ENCODE measurements at regions not wholly inside any gene's neighbourhood (a gene's known extent, or its start where the extent isn't known, plus 50 kb on each side); places are given as distances from the start of the nearest gene placed in this dataset.

DNA sequence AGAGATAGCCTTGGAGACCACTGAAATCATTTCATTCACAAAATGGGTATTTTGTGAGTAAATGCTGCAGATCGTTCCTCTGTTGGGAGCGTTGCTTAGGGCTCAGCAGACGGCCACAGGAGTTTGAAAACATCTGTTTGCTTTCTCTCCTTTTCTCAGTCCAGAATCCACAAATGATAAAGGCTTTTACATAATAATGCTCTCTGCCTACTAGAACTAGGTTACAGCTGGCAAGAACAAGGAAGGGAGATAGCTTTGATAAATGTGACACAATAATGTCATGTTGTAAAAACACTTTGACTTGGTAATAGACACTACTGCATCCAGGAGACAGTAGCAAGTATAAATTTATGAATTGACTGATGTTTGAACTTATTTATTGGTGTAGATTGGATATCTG lies 1072.4 kb upstream of the CDH6 start:
- DNase-seq: no peak

DNA sequence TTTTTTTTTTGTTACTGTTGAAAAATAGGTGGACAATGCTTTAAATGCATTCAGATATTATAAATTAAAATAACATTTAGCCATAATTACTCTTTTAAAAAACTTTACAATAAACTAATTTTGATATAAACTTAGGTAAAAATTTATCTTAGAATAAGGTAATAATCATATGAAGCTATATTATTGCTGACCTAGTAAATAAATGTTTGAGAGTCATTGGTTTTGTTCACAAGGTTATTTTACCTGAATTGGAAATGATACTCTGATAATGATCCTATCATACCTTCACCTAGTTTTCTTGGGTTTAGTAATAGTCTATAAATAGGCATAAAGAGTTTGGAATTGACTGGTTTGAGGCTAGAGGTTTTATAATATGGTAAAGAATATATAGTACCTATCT lies 1076.4 kb upstream of the CDH6 start:
- DNase-seq: no peak

DNA sequence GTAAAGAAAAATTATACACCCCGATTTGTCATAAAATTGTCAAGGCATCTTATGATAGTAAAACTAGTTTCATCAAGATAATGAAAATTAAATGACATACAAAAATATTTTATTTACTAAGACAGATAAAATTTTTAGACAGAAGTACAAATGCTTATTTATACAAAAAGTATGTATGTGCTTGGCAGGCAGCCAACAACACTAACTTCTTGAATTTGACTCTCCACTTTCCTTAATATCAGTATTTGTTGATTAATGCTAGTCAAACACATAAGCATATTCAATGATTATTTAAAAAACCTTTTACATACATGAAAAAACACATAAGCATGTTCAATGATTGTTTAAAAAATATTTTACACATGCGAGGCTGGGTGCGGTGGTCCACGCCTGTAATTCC lies 1079.9 kb upstream of the CDH6 start:
- no peak for DNase-seq

DNA sequence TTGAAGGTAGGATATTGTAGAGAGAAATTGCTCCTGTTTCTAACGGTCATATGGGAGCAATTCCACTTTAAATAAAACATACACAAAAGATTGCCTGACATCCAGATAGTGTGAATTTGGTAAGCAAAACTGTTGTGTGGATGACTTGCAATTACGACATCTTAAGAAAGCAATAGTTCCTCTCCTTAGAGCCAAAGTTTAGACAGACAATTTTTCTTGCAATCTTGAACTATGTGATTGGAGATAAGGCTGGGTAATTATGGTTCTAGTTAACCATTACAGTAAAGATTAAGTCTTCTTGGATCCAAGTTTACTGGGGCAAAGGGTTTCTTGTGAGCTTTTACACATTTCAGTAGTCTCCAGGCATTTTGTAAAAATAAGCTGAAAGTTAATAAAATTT lies 1080.6 kb upstream of the CDH6 start:
- no peak for DNase-seq

DNA sequence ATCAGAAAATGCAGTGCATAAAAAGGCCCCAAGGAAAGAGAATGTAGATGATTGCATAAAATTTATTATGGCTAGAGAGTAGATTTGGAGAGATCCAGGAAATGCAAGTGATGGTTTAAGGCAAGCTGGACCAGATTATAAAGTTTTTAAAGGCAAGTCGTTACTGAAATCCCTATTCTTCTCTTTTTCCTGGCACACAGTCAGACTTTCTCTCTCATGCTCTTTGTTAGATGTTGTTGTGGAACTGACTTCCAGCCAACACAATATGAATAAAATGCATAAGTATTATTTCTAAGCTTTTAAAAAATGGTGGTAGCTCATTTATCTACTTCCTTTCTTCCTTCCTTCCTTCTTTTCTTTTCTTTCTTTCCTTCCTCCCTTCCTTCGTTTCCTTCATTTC lies 1085.4 kb upstream of the CDH6 start:
- no peak for DNase-seq

DNA sequence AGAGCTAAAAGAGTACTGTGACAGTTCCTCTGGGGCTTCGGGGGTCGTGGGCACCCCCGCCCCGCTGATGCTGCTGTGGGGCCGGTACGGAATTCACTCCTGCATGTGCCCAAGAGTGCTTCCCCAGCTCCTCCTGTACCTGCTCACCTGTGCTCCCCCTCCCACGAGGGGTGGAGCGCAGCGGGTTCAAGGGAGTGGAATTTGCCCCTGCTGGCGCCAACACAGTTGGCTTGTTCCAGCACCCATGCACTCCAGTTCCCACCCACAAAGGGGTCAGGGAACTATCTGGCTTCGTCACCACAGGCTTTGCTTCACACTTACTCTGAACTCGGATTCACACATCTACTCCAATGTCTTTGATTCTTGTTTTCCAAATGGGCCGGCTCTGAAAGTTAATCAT lies 1086.9 kb upstream of the CDH6 start:
- DNase-seq: no peak

DNA sequence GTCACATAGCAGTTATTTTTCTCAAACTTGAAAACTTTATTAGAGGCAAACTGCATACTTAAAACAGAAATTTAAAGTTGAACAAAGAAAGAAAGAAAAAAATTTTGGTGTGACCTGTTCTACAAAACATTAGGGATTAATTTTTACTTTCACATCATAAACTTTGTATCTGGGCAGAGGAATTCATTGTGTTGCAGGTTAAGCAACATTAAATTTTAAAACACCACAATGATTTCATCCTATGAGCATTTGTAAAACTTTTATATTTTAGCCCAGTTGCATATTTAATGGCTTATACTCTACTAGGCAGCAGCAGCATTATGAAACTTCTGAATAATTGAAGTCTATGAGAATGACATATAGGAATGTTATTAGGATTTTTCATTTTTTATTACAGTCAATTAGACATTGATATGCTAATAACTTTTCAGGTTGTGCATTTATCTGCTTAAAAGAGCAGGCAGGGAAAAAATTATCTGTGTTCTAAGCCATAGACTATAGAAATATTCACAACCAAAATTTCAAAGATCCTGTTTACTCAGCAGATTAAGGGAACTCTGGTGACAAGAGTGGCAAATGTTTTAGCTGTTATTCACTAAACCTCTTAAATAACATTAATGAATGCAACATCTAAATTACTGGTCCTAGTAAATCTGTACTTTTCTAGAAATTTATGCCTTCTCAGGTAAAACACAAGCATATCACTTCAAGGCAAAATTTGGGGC lies 1088.5 kb upstream of the CDH6 start:
- DNase-seq: no peak

DNA sequence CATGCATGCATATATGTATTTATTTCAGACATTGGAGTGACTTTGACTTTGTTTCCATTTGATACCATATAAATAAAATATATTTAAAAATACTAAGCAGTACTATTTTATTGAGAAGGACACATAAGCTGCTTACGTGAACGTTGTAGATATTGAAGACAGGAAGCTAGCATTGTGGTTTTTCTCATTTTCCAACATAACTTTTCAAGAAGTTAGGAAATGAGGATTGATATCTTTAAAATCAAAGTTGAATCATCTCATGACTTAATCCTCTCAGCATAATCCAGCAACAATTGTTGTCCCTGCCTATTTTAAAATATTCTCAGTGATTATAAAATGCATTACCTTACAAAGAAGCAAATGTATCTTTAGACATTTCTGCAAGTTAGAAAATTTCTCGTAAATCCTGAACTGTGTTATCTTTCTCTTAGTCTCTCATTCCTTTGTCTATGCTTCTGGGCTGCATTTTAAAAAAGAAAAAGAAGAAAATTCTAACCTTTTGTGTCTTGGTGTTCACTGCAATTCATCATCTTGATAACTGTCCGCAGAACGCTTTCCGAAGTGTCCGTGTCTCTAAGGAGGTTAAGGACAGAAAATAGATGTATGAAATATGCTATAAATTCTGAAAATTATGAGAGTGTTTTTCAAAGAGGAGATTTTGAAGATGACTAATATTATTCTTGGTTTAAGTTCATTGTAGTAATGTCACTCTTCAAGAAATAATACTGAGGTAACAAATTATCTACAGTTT lies 1089.9 kb upstream of the CDH6 start:
- DNase-seq: no peak

DNA sequence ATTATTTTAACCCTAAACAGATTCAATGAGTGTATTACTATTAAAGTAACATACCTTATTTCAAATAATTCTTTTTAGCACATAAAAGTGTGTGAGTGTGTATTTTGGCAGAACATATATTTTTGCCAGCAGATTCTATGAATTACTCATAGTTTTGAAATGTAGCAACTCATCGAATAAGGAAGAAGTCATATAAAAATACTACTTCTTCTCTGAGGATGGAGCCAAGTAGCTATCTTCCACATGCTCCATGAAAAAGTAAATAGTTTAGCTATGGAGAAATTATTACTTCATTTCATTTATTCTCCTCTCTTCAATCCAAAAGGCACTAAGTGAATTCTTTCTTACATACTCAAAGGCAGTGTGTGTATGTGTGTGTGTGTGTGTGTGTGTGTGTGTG lies 1090.4 kb upstream of the CDH6 start:
- DNase-seq: no peak

DNA sequence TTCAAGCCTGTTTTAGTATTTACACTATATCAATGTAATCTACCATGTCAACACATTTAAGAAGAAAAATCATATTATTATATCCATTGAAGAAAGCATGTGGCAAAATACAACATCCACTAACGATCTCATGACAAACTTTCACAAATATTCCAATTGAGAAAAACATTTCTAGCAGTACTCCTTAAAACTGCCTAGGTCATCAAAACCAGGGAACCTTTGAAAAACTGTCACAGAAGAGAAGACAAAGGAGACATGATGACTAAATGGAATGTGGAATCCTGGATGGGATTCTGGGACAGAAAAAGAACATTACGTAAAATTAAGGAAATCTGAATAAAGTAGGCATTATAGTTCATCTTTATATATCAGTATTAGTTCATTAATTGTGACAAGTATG lies 1091.3 kb upstream of the CDH6 start:
- DNase-seq: no peak

DNA sequence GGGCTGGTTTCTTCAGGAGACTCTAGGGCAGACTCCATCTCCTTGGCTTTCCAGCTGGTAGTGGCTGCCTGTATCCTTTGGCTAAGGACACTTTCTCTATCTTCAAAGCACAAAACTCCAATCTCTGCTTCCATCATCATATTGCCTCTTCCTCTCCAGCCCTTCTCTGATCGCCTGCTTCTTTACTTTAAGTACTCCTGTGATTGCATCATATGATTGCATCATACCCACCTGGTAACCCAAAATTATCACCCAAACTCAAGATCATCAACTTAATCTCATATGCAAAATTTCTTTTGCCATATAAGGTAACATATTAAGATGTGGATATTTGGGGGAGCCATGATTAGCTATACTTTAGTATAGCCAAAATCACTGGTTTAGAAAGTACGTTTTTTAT lies 1092.6 kb upstream of the CDH6 start:
- DNase-seq: no peak

DNA sequence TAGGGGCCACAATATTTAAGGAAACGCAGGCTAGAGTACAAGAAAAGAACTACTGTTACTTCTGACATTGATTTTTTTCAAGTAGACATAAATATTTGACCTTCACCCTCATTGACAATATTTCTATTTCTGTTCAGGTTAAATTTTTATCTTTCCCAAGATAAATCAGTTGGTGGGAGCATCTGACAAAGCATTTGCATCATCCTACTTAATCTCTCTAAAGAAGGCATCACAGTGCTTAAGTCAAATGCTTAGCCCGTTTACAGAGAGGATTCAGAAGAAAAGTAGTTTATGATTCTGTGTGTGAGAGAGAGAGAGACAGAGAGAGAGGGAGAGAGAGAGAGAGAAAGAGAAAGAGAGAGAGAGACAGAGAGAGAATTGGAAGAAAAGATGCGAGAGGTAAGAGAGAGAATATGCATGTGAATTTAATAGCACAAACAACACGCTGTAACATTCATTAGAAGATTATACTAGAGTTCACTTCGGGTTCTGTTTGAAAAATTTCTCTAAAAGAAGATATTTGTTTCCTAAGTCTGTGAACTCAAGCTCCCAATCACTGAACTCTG lies 1093.3 kb upstream of the CDH6 start:
- no peak for DNase-seq

DNA sequence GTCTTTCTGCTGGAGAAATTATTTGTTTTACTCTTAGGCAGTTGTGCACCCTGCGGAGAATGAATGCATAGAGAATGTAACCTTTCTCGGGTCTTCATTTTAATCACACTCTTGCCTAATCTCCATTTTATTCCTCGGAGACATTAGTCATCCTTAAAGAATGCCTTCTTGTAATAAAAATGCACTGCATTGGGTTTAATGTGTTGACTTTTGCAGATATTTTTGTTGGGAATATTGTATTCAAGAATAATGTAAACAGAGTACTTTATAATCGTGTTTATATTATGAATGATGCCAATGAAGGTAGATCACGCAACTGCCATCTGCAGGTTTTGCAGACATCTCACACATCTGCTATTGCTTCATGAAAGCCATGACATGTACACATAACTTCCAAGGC lies 1093.9 kb upstream of the CDH6 start:
- DNase-seq: no peak

DNA sequence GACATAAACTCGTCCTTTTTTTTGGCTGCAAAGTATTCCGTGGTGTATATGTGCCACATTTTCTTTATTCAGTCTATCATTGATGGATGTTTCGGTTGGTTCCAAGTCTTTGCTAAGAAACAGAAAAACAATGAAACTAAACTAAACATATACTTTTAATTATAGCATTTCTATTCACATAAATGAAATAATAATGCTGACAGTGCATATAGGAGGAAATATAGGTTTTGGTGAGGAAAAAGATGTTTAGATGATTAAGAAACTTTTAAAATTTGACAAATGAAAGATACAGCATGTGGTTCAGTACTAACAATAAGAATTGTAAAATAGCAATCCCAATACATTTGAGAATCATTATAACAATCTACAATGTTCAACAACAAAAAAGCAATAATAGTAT lies 1094.5 kb upstream of the CDH6 start:
- DNase-seq: no peak

DNA sequence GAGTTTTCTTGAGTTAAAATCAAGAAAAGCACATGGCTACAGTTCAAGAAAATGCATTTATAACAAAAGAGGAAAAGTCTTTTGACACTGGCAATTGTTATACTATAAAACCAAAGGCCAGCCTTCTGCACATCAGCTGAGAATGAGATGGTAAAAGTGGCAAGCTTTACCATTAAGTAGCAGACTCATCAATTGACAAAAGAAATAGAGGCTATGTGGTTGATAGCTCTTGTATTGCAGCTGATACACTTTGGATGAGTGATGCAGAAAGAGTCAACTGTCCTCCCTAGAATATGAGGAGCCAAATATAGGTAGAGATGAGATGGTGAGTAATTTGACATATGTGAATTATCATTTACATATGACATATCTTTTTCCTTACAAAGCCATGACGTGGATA lies 1100.9 kb upstream of the CDH6 start:
- no peak for DNase-seq

DNA sequence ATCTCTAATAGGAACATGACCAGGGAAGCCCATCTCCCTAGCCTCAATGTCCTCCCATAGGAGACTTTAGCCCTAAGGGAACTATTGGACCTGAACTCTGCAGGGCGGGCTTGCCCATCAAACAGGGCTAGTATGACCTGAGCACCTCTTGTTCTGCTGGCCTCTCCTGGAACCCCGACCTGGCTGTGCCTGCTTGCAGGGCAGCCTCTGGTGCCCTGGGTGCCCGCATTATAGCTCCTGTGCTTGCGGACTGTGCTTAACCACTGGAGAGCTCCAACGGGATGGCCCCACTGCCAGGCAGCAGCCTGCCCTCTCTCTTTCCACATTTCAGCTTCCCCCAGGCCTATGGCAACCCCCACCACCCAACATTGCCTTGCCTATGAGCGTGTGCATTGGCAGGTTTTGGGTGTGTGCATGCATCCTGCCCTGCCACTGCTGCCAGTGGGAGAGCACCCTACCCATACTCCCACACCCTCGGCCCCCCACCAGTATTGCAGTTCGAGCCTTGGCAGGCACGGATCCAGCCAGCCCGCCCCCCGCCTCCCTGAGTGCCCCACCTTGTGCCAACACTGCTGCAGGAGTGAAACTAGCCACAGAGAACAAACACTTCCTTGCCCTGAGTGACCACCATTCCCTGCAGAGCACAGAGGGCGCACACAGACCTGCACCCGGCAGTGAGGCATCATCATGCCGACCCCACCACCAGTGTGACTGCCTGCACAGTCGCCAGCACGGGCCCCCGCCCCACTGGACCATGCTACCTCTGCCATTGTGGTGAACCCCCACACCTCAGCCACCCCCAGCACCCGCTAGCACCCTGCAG lies 1123.8 kb upstream of the CDH6 start:
- no peak for DNase-seq

DNA sequence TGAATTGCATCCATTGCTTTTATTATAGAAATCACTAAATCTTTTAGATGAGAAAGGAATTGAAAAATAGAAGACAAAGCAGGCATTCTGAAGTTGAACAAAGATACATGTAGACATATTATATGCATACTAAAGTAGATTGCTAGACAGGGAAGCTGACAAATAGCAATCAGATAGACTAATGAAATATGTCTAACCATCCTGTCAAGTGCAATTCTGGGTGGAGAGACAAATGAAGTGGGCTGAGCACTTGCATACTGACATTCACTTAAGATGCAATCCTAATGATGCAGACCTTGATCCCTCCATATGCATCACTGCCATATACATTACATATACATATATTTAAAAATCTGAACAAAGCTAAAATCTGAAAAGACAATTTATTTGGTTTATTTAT lies 1130.0 kb upstream of the CDH6 start:
- DNase-seq: no peak

DNA sequence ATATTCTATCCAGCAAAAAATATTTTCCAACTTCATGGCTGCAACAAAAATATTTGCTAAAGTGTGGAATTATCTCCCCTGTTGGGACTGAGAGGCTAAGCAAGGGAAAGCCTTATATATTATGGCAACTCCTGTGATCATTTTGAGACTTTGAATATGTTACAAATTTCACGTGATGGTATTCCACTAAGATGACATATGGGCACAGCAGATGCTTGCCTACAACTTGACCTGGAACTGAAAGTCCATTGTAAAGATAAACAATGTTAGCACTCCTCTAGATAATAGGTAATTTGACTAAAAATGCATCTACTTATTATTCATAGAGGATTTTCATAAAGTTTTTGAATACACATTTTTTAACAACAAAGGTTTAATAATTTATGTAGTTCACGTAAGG lies 1141.5 kb upstream of the CDH6 start:
- DNase-seq: no peak

DNA sequence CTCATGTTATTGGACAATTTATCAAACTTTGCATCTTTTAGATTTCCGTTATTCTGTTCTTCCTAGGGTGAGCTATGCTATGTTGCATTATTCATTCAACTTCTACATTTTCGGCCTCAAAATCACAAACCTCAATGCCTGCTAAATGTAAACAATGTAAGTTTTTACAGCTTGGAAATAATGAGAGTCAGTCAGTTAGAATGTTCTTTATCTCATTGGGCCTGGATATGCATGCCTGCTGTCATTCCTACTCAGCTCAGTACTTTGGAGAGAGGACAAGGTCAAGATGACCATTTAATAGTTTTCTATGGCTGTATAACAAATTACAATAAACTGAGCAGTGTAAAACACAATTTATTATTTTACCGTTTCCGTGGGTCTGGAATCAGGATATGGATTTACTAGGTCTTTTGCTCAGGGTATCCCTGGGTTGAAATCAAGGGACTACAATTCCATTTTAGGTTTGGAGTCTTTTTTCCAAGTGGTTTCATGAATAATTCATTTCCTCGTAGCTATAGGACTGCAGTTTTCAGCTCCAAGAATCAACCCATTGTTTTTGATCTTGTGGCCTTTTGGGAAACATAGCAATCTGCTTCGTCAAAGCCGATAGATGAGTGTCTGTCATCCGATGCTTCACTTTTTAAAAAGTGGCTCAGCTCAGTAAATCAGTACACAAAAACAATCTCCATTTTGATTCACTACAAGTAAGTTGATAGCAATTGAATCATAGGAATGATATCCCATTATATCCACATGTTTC lies 1143.2 kb upstream of the CDH6 start:
- DNase-seq: no peak

DNA sequence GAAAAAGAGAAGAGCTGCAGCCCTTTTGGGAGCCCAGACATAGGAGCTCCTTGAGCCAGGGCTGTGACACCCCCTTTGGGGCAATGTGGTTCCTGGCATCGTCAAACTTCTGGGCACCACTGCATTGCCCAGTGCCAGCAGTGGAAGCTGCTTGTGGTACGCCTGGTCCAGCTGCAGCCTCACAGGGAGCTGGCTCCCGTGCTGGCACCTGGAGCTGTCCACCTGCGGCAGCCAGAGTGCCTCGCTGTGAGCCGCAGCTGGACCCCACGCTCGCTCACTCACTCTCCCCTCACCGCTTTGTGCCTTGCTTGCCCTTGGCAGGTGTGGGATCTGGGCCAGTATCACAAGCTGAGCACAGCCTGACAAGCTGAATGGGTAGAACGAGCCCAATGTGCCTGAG lies 1150.8 kb upstream of the CDH6 start:
- no peak for DNase-seq

DNA sequence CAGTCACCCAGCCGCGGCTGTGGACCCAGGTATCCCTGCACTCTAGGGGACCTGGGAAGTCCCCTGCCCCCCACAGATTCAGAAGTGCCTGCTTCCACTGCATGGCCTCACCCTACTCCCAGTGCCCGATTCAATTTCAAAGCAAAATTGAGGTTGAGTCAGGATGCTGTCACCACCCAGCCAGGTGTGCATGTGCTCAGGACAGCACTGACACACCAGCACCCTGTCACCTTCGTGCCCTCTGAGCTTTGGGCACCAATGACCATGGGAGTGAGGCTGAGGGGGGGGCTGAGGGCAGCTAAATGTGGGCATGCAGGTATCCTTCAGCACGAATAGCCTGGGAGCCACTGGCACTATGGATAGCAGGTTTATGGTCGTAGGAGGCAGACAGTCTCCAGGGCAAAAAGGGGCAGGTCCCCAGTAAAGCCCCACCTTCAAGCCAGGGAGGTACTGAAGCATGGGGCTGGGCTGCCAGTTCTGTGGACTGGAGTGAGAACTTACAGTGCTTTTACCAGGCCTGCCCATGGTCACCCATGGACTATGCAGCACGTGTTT lies 1151.6 kb upstream of the CDH6 start:
- no peak for DNase-seq

DNA sequence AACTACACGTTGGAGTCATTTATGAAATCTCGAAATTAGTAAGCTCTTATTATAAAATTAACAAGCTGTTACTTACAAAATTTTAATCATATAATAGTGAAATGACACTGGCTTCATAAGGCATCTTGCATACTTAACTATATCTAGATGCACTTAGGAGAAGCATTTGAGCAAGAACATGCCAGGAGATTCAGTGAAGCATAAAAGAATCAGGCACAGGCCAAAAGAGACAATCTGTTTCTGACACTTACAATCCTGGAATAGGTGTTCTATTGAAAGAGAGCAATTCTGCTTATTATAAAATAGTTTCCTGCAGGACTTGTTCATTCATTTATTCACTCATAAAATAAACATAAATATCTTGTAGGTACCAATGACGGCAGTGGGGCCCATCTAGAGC lies 1152.2 kb upstream of the CDH6 start:
- no peak for DNase-seq

Data from CD4-positive, alpha-beta T cell treated with Interleukin-17A for 1 hour (primary cell).